Fibroblast of skin of left quadriceps (primary cell): ENCODE measurements at regions not wholly inside any gene's neighbourhood (a gene's known extent, or its start where the extent isn't known, plus 50 kb on each side); places are given as distances from the start of the nearest gene placed in this dataset.

Experiments used
- DNase-seq, 2 experiments: peaks; one replicate each; pipeline ENCODE4 v3.0.0-alpha.2; 2013; ENCODE audit warnings: low read depth in 2 of 2

DNA sequence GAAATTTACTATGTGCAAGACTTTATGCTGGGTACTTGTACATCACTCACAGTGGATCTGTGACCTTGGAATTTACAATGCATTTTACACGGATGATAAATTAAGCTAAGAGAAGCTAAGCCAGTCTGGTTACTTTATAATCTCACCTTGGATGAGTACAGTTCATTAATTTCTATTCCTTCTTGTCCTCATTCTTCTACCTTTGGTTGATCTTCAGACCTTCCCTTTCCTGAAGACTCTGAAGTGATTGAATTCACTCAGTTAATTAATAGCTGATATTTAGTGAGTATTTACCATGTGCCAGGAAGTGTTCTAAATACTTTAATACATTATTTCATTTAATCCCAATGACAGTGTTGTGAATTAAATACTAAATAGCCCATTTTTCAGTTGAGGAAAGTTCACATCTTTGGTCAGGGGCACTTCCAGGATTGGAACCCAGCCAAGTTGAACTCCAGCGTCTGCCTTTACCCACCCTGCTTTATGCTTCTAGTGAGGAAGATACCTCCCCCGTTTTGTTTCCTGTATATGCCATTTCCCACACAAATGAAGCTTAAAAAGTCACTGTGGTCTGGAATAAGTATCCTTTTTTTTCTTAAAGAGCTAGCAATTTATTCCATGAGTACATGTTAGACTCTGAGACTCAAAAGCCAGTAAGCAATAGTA, 146.6 kb downstream of the TLR5 start:
- DNase-seq: no peak

DNA sequence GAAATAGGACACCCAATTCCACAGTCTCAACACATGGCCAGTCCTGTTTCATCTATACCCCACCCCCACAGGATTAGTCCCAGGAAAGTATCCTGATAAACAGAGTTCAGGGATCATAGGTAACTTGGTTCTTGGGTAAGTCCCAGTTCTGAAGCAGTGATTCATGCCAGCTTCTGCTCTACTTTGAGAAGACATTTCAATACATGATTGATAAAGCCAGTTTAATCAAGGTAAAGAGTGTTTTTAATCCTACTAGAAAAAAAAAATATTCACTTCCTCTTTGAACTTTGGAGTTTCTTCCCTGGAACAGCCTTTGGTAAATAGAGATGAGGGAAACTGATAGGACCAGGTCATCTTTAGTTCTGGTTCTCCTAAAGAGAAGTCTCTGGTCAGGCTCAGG, 142.4 kb downstream of the TLR5 start:
- DNase-seq: no peak

DNA sequence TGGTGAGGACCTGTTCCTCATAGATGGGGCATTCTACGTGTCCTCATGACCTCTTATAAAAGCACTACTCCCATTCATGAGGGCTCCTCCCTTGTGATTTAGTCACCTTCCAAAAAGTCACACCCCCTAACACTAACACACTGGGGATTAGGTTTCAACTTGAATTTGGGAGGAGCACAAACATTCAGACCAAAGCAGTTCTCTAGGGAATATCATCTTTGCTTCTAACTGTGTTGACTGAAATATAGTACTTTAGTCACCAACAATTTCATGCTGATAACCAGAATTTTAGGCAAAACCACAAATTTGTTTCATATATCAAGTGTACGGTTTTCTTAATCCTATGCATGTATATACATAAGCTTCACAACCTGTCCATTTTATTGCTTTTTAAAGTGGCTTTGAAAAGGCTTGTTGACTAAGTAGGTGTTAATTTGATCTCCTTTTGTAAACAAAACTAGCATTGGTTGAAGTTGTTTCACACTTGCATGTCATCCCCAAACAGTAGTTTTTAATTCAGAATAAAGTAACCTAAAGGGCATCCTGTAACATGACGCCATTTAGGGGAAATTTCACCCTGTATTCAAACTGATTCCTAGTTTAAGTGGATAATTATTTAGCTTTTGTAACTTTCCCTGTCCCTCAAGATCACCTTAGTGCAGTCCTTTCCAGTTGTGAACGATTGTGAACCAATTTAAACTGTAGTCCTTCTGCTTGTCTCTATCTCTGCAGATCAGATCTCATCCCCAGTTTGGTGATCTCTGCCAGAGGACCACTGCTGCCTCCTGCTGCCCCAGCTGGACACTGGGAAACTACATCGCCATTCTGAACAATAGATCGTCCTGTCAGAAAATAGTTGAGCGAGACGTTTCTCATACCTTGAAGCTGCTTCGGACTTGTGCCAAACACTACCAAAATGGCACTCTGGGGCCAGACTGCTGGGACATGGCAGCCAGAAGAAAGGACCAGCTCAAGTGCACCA, 141.1 kb downstream of the TLR5 start:
- no peak for DNase-seq

DNA sequence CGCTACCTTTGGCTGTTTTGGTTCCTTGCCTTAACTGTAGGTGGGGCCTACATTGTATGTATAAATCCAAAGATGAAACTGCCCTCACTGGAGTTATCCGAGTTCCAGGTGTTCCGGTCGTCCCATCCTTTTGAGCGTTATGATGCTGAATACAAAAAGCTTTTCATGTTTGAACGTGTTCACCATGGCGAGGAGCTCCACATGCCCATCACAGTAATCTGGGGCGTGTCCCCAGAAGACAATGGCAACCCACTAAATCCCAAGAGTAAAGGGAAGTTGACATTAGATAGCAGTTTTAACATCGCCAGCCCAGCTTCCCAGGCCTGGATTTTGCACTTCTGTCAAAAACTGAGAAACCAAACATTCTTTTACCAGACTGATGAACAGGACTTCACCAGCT, 139.5 kb downstream of the TLR5 start:
- DNase-seq: no peak

DNA sequence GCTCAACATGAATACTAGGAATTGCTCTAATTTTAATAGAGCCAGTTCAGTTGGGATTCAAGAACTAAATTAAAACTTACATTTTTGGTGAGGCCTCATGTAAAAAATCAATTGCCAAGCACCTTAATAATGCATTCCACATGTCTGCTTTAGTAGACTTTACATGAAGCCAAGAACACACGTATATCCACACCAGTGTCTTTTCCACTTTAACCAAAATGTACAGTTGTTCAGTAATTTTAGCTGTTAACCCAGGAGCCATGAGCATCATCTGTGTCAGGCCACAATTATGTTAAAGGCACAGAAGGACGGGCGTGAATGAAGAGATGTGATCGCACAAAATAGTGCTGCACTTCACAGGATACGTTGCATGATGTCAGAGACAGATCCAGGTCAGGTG, 136.7 kb downstream of the TLR5 start:
- DNase-seq: no peak

DNA sequence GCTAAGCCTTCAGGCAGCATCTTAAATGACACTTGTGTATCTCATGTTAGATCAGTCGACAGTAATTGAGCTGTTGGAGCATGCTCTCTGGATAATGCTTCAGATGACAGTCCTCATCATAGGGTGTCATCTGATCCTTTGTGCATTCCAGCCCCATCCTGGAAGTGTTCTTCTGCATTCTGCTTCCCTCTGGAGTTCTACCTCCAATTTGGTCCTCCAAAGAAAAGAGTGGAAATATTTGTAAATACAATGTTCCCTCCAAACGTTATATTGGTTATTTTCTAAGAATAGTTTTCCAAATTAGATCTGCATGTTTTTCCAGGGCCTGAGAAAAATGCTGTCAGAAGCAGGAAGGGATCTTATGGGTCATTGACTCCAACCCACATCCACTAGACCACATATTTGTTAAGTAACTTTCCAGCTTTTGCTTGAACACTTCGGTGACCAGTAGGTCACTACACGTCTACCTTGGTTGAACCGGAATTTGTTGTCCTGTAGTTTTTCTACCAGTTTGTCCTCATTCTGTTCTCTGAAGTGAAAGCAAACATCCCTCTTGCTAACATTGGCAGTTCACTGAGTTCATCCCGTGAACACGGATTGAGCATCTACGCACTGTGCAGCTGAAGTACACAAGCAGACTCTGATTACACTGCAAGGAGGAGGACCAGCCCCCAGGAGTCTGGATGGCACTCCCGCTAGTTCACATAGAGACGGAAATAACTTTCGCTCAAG, 136.0 kb downstream of the TLR5 start:
- no peak for DNase-seq

DNA sequence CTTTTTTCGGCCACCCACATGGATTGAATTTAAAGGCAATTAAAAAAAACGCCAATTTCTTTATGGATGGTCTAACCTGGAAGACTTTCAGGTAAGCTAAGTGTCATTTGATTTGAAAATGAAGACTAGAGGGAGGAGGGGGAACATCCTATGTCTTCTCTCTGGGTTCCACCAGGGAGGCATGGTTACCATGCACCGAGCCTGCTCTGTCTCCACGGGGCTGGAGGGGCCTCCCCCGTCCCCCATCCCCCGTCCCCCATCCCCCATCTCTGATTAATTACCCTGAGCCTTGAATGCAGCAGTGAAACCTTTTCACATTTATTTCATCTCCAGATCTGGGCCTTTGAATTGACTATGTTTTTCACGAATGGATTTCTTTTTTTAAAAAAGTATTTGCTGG, 135.1 kb downstream of the TLR5 start:
- DNase-seq: no peak

DNA sequence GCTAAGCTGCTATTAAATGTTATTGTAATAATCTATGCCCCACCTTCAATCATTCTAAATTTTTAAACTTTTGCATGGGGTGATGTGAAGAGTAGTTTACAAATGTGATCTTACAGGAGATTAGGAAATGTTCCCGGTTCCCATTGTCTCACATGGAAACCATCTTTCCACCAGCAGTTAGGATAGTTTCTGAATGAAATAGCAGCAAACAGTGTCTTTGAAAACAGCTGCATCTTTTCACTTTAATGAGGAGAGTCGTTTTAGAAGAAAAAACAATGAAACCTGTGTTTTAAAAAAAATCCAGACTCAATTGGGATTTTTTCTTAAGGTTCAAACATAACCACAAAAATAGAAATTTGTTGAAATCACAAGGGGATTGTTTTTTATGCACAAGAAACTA, 134.2 kb downstream of the TLR5 start:
- DNase-seq: no peak

DNA sequence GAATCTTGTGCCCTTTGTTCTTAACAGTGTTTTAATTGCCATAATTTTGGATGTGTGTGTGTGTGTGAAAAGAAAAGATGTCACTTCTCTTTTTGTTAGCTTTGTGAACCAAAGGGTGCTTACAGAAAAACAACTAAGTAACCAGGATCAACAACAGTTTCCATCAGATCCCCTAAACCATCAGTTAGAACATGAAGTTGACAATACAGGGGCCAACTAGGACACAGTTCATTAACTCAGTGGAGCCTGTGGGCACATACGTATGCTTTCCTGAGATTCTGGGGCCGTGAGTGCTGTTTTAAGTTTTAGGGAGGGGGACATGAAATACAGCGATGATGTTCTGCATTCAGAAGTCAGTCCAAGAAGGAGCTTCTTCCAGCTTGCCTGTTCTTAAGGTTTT, 133.6 kb downstream of the TLR5 start:
- no peak for DNase-seq

DNA sequence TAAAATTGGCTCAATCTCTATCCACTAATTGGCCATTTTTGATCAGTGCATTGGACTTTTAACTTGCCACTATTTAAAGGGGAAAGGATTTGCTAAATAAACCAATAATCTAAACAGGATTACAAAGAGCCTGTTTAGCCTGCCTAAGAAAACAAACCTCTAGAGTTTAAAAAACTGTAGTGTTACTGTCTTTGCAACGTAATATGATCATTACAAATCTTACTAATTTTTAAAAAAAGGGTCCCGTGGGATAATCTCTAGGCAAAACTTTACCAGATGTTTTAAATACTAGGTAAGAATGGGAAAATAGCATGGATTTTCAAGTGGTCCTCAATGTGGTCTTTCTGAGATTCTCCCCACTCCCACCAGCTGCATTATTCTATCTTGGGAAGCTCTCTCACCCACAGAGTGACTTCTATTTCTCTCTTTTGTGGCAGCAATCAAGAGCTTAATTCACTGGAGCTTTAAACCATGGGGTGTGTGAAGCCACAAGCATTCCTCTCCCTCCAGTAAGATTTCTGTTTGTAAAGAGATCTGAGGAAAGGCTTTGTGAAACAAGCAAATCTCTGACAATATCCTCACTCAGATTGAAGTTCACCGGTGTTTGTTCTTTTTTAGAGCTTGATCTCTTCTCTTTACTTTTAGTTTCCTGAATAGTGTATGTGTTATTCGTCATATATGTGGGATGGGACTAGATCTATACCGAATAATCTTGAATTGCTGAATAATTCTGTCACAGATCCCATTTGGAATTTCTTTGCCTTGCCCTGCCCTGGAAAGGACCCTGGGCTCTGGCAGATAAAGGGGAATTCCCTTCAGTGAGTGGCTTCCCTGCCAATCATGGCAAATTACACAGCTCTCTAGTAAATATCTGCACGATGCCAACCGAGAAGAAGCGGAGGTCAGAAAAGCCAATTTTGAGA, 132.2 kb downstream of the TLR5 start:
- no peak for DNase-seq

DNA sequence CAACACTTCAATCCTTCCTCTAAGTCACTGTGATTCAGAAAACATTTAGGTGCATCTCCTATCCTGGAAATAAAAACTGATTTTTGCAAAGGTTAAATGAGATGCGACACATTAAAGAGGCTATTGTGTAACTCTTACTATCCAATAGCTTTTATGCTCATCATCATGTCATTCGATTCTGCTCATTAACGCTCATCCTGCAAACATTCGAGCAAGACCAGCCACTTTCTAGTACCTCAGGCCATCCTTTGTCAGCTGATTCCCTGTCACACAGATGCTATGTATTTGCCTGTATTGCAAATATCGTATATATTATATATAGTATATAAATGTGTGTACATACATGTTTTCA, 131.6 kb downstream of the TLR5 start:
- DNase-seq: no peak

DNA sequence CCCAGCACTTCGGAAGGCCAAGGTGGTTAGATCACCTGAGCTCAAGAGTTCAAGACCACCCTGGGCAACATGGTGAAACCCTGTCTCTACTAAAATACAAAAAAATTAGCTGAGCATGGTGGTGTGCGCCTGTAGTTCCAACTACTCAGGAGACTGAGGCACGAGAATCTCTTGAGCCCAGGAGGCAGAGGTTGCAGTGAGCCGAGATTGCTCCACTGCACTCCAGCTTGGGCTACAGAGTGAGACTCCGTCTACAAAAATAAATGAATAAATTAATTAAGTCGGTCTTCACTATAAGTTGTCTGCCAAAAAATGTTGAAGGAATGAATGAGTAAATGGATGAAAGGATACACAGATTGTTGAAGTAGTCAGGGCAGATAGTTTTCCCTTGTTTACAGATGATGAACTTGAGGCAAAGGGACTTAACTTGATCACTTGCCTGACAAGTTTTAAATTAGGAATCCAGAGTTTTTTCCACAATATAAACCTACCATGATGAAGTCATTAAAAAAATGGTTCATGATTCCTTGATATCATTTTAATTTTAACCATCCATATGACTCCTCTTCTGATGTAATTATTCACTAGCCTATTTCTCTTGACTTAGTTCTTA, 130.8 kb downstream of the TLR5 start:
- no peak for DNase-seq

DNA sequence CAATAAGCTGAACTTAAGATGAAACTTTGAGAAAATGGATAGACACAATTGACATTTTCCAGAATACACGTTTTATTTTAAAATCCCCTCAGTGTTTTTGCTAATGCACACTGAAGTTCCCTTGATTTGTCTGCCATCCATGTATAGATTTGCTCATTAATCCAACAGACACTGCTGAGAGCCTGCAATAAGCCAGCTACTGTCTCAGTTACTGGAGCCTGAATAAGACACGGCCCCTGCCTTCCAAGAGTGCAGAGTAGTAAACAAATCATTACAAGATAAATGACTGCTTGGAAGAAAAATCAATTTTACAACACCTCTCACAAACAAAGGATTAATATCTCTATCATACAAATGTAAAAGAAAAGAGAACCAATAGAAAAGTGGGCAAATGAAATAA, 130.1 kb downstream of the TLR5 start:
- DNase-seq: no peak

DNA sequence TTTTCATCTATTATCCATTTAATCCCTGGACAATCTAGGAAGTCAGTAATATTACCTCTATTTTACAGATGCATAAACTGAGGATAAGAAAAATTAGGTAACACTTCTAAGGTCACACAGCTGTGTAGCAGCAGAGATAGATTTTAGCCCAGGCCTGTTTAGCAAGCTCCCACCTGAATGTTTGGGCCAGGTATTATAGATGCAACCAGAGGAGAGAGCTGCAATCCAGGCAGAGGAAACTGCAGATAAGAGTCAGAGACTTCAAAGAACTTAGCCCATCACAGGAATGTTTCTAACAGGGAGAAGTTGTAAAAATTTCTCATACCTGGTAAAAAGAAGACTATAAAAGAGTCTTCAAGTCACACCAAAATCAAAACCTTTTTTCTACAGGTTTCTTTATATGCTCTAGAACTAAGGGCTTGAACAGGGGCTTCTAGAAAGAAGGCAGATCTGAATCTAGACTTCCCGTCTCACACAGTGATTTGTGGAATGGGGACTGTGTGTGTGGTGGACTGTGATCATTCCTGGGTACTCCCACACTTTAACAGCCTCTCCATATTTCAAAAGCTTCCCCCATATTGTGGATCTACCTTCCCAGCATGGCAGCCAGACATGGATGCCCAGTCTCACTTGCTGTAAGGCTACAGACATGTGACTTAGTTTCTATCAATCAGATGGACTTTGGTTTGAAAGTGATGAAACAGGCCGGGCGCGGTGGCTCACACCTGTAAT, 128.7 kb downstream of the TLR5 start:
- DNase-seq: no peak

DNA sequence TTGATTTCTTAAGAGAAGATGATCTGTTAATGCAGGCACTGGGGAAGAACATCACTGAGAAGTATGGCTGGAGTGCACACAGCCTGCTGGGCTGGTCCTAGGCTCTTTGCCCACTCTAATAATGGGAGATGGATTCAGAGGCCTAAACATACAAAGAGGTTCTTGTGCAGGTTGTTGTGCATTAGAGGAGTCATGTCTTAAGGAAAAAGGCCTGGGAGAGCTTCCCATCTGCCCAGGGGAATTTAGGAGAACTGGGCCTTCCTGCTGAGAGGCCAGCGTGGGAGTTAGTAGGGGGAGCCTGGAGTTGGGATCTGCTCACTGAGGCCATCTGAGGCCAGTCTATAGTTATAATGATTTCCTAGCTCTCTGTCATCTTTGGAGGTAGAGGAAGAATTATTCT, 126.7 kb downstream of the TLR5 start:
- no peak for DNase-seq

DNA sequence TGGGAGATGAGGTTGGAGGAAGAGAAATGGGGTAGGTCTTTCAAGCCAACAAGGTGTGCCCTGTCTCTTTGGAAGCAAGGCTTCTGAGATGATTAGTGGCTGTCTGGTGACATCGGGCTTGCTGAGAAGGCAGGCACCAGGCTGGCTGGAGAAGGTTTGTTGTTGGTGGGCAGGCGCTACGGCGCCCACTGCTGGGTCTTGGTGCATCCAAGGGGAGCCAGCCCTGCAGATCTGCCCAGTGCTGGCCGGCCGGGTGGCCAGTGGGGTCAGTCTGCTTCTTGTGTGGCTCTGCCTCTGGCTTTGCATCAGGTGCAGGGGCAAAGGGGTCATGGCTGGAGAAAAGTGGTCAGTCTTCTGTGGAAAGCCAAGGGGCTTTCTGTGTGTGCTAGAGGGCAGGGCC, 126.2 kb downstream of the TLR5 start:
- DNase-seq: no peak

DNA sequence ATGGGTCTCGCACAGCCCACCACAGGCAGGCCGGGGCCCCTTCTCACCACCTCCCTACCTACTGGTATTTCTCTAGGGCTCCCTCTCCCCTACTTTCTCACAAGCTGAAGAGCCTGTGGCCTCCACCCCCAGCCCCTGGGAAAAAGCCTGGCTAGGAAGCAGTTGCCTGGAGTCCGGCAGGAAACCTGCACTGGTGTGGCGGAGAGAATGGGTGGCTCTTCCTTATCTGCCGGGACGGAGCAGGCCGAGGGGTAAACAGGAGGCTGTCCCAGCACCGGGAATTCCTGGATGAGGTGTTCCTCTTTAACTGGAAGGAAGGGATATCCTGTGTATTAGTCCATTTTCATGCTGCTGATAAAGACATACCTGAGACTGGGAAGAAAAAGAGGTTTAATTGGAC, 125.8 kb downstream of the TLR5 start:
- DNase-seq: no peak

DNA sequence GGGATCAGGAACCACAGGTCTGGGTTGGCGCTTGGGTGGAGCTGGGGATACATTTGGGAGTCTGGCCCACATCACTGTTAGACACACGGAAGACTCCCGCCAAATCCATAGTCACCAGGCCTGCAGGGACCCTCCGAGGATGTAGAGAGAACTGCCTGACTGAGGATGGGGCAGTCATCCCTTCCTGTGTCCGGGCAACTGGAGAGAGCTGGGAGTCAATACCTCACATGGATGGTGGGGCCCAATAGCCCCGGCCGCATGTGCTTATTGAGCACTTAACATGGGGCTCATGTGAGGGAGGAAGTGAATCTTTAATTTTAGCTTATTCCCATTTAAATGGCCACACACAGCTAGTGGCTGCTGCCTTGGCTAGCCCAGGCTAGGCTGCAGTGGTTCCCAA, 124.5 kb downstream of the TLR5 start:
- no peak for DNase-seq

DNA sequence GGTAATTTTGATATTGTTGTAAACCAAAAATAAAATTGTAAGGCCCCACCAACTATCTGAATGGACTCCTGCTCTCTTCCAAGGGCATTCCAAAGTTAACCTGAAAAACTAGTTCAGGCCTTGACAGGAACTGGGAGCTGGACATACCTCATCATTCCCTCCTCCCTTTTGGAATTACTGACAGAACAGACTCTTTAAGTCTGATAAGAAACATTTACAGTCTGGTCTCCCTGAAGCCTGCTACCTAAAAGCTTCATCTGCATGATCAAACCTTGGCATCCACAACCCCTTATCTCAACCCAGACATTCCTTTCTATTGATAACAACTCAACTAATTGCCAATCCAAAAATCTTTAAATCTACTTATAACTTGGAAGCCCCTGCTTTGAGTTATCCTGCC, 123.8 kb downstream of the TLR5 start:
- no peak for DNase-seq

DNA sequence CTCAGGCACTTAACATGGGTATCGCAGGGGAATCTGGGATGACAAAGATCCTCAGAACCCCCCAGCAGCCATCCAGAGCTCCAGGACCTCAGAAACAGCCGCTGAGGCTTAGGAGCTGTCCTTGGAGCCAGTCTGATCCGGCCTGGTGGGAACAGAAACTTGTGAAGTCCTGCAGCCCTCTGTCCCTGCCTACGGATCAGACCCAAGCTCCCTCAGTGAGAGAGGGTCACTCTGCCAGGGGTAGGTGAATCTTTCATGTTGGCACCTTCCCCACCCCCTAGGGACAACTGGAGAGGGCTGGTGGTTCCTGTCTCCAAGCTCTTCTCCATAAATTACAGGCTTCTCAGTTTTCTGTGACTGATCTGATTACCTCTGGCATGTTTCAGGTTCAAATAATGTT, 122.3 kb downstream of the TLR5 start:
- DNase-seq: no peak
